Activated CD4-positive, alpha-beta T cell treated with anti-CD3 and anti-CD28 coated beads, Interleukin-2, amount 50 U/mL, for 16 hours (primary cell): ENCODE measurements at regions not wholly inside any gene's neighbourhood (a gene's known extent, or its start where the extent isn't known, plus 50 kb on each side); places are given as distances from the start of the nearest gene placed in this dataset.
"Not testable (repeated sequence)": the region's sequence is repeated elsewhere in the genome, so short reads cannot be mapped to it uniquely, and the experiment has no call there.

Experiments used
- DNase-seq: peaks from one replicate; pipeline ENCODE4 v3.0.0-alpha.2; 2020

DNA sequence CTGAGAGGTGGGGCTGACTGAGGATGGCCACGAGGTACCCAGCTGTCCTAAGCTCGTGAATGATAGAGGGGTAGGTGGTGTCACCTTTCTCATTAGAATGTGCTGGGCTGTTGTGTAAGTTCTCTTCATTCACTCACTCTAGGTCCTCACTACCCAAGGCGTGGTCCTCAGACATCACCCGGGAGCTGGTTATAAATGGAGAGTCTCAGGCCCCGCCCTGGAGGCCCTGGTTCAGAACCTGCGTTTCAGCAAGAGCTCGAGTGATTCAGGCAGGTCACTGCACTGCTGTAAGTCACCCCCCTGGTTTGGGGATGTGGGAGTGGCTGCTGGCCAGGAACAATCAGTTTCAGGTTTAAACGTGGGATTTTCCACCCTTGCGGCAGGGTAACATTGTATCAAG lies 139.8 kb downstream of the FOXL1 start:
- peak; percentile 1 for DNase-seq

DNA sequence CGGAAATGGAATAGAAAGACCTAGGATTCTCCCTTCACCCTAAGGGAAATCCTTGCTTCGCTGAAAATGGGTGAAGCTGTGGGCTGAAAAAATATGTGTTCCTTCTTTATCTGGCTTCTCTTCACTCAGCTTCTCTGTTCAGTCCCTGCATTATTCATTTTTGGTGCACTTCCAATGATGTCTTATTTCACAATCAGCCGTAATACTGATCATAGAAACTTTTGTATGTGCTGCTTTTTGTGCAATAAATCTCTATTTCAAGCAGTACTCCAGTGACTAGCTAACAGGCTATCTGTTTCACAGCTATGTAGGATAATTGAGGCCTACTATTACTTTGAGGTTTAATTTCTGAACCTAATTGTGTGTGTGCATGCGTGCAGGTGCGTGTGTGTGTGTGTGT lies 144.6 kb downstream of the FOXL1 start:
- no peak for DNase-seq

DNA sequence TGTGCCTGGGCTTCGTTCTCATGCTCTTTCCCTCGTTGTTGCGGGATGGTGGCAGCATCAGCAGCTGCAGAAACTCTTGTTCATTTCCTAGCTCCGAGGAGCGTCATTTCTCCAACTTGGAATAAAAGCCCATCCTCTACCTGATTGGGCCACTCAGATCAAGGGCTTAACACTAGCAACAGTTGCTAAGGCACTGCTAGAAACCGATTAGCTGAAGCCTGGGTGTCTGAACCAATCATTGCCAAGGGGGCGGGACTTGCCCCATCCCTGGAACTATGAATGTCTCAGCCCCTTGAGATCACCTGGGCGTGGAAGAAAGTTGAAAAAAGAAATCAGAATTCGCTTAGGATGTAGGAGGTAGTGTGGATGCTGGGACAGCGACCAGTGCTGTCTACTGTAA lies 145.3 kb downstream of the FOXL1 start:
- no peak for DNase-seq

DNA sequence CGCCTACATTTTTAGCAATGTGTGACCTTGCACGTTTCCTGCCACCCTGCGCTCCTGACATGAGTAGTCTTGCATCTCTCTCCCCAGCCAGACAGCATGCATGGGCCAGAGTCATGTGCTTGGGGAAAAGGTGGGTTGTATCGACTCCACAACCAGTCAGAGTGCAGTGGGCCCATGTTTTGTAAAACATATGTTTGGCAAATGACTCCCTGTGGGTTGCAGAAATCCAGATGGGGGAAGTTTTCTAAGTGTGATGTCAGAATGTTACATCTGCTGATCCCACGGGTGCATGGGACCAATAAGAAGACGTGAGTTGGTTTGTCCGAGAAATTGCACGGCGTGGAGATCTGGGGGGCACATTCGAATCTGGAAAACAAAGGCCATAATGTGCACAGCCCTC lies 147.1 kb downstream of the FOXL1 start:
- no peak for DNase-seq

DNA sequence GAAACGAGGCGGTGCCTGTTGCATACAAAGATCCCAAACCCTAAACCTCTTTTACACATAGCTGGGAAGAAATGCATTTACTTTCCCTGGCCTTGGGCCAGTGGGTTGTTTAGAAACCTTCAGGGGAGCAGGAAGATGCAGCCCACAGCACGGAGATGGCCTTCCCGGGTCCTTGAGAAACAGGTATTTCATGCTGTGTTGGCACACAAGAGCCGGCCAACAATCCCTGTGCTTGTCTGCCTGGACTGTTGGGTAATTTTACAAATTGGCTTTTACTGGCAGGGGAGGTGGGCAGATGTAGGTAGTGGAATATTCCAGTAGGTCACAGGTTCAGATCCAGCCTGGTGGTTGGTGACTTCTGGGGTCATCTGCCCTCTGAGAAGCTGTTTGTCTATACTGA lies 148.0 kb downstream of the FOXL1 start:
- no peak for DNase-seq

DNA sequence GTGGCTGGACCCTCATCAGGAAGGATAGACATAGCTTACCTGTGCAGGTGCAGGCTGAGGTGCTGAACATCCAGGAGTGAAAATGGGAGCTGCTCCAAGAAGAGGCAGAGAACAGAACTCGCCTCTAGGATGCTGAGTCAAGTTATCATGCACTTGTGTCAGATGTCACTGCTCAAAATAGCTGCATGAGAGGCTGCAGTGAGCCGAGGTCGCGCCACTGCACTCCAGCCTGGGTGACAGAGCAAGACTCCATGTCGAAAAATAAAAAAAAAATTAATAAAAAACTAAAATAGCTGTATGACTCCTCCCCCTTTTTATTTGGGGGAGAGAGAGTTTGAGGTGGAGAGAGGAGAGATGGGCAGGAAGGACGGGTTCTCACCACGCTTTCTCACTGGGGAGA lies 148.8 kb downstream of the FOXL1 start:
- no peak for DNase-seq

DNA sequence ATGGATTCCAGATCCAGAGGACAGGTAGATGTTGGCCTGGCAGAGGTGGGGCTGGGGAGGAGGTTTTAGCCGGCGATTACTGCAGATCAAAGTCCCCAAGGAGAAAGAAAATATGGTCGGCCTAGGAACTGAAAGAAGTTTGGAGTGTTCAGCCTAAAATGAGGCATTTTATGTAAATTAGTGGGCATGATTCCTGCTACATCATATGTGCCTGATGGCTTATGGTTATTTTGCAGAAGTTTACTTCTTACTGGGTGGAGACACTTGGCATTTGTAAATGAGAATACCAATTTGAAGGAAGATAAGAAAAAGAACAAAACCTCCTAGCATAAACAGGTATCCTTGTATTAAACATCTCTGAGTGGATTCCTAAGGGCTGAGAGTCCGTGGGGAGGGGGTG lies 149.3 kb downstream of the FOXL1 start:
- no peak for DNase-seq

DNA sequence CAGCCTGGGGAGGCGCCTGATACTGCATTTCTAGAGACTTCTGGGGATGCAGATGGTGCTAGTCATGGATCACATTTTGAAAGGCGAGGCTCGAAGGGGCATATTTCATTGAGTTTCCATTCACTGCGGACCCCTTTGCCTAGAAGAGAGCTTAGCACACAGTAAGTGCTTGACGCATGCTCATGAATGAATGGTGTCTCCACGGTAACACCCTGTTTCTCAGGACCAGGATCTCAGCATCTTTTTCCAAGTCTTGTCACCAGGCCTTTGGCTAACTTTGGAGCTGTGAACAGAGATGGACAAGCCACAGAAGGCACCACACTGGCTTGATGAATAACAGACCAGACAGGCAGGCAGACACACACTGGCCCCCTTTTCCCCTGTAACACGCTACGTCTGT lies 151.3 kb downstream of the FOXL1 start:
- DNase-seq: no peak

DNA sequence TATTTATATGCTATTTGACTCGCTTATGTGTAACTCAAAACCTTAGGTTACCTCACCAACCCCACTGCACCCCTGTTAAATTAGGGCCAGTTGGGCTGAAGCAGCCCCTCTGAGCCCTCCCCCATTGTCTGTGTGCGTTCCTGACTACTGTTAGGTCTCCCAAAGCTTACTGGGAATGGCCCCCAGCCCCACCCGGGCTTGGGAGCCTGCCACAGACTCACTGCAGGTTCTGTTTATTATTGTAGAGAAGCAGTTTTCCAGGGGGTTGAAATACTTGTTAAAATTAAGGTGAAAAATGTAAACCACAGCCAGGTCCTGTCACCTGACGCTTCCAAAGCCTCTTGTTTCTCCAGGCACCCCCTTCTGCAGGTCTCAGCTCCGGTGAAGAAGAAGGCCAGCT lies 151.7 kb downstream of the FOXL1 start:
- no peak for DNase-seq

DNA sequence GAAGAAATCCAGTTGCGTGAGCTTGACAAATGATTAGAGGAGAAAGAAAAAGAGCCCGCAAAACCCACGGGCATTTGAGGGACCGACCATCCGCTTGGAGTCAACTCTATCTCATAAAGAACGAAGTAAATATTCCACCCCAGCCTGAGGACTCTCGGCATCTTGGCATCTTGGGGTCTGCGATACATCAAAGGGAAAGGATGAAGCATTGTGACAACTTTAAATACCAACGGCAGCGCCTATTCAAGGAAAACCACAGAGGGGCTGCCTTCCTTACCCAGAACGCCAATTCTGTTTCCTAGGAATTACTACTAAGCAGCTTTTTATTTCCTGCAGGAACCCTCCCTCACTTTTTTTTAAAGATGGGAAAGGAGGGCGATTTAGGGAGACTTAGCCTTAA lies 152.2 kb downstream of the FOXL1 start:
- DNase-seq: no peak

DNA sequence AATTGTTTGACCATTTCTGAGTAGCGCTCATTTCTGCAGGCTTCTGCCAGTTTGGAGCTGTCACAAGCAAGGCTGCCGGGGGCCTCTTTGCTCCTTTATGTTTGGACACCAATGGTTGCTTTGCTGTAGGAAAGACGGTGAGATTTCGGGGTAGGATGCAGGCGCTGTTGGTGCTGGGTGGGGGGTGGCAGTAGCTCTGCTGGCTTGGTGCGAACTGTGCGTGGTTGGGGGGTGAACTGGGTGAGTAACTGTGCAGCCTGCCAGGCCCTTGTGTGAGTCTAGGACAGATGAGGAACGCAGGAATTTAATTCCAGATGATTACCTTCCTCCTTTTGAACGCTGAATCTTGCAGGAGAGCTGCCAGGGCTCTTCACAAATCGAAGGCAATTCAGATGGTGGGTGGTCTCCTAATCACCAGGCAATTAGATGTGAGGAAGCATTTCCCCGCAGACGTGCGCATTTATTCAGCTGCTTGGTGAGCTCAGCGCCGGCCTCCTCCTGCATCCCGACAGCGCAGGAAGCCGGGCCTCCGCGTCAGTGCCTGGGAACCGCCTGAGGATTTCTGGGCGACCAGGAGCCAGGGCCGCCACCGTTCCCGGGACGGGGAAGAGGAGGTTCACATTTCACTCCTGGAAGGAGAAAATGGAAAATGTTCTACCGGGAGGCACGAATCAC lies 154.4 kb downstream of the FOXL1 start:
- DNase-seq: no peak

DNA sequence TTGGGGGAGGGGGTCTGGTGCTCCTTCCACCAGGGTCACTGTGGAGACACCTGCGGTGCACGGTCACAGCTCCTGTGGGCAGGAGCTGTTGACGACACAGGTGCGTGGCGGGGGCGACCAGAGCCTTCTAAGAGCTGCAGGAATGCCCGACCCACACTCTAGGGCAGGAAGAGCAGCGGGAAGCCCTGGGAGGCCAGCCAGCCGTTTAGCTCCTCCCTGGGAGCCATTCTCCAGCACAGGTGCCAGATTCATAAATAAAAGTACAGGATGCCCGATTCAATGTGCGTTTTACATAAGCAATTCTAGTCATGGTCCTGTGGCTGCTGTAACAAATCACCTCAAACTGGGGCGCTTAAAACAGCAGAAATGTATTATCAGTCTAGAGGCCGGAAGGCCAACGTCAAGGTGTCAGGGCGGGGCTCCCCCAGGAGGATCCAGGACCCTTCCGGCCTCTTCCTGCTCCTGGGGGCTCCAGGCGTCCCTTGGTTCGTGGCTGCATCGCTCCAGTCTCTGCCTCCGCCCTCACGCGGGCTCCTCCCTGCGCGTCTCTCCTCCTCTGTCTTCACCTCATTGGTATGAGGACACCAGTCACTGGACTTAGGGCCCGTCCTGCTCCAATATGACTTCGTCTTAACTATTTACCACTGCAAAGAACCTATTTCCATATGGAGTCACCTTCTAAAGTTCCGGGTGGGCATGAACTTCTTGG lies 155.4 kb downstream of the FOXL1 start:
- no peak for DNase-seq

DNA sequence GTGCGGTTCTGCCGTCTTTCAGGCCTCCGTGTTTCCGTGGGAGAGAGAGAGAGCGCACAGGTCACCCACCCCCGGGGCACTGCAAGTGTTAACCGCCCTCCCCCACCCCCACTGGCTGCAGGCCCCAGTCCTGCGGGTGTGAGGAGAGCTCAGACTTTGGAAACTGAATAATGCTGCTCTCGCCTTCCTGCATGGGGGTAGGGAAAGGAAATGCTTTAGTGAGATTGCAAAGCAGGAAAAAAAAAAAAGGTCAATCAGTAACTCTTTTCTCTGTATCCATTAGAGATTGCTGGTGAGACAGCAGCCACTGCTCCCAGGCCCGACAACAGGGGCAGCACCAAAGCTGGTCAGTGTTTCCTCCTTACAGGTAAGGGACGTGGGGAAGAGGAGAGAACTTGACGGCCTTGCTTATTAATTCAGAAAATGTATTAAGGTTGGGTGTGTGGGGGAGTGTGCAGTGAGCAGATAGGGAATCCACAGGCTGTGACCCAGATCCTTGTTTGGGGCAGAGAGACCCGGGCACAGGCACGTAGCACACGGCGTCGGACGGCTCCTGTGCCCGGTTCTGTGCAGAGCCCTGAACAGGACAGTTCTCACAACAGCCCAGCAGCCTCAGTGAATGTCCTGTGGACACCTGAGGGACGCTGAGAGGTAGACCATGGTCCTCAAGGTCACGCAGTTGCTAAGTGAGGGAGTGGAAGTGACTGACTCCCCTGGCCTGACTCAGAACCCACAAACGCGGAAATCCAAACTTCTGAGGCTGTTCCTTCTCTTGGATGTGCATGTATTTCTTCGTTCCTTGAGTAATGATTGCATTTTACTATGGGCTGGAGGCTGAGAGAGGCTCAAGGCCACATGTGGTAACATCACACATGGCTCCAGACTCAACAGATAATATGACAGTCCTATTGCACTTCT lies 156.5 kb downstream of the FOXL1 start:
- DNase-seq: no peak

DNA sequence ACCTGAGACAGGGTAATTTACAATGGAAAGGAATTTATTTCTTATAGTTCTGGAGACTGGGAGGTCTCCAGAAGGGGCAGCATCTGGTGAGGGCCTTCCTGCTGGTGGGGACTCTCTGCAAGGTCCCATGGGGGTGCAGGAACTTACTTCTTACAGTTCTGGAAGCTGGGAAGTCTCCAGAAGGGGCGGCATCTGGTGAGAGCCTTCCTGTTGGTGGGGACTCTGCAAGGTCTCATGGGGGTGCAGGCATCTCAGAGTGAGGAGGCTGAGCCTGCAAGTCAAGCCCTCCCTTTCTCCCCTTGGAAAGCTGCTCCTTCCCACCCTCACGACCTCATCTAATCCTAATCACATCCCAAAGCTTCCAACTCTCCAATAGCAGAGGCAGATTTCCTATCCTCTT lies 157.4 kb downstream of the FOXL1 start:
- no peak for DNase-seq

DNA sequence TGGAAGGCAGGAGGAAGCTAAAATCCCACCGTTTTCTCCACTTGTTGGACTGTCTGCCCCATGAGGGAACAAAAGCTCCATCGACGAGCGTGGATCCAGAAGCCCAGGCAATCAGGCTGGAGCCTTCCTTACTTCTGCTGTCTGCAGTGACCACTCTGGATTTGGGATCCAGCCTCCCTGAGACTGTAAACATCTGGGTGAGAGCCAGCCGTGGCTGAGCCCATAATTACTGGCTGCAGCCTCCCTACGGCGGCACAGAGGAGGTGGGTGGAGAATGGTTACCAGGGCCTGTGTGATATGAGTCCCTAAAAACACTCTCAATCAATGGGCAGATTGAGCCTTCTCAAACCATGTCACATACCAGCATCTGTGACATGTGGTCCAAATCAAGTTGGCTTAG lies 158.2 kb downstream of the FOXL1 start:
- no peak for DNase-seq

DNA sequence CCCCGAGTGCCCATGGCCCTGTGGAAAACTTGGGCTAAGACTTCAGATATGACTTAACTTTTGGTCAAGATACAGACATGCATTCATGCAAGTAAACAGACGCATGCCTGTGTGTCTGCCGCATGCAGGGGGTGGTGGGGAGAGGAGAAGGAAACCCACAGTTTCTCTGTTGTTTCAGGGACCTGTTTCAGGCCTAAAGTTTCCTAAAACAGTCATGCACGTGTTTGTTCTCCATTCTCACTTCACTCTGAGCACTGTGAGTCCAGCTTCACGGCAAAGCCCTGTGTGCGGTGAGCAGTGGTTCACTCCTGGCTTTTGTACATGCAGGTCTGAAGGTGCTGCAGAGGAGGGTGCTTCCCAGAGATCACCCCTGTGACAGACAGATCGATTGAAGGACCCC lies 158.7 kb downstream of the FOXL1 start:
- DNase-seq: no peak

DNA sequence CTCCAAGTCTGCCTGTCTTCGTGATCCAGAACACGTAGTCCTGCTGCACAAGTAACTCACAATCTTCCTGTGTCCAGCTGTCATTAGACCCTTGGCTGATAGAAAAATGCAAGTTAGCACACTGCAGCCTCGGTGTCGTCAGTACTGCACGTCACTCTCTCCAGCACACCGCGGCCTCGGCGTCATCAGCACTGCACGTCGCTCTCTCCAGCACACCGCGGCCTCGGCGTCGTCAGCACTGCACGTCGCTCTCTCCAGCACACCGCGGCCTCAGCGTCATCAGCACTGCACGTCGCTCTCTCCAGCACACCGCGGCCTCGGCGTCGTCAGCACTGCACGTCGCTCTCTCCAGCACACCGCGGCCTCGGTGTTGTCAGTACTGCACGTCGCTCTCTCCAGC lies 160.0 kb downstream of the FOXL1 start:
- not testable (repeated sequence) for DNase-seq

DNA sequence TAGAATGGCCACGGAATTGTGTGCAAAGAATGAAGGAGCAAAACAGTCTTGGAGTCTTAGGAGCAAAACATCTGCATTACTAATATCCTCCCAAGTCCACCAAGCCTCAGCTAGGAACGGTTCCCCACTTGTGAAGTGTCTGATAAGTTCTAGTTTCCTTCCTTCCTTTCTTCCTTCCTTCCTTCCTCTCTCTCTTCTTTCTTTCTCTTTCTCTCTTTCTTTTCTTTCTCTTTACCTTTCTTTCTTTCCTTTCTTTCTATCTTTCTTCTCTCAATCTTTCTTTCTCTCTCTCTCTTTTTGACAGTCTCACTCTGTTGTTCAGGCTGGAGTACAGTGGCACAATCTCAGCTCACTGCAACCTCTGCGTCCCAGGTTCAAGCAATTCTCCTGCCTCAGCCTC lies 160.8 kb downstream of the FOXL1 start:
- DNase-seq: no peak

DNA sequence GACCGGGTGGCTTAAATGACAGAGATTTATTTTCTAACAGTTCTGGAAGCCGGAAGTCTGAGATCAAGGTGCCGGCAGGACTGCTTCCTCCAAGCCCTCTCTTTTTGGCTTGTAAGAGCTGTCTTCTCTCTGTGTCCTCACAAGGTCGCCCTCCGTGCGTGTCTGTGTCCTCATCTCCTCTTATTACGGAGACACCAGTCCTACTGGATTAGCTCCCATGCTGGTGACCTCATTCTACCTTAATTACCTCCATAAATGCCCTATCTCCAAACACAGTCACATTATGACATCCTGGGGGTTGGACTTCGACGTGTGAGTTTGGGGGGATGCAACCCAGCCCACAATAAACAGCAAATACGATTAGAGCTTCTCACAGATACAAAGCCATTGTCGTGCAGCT lies 161.5 kb downstream of the FOXL1 start:
- no peak for DNase-seq

DNA sequence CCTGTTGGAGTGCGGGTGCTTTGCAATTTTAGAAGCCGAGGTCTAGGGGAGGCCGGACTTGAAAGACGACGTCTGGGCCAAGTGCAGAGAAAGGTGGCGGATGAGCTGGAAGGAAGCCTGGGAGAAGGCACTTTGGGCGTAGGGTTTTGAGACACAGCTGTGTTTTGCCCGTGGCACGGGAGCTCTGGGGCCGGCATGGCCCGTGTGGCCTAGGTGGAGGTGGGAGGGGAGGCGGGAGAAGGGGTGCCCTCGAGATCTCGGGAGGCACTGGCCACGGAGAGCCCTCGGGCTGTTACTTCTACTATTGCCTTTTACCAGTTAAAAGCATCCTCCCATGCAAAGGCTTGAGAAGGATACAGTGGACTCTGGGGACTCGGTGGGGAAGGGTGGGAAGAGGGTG lies 161.9 kb downstream of the FOXL1 start:
- DNase-seq: no peak

DNA sequence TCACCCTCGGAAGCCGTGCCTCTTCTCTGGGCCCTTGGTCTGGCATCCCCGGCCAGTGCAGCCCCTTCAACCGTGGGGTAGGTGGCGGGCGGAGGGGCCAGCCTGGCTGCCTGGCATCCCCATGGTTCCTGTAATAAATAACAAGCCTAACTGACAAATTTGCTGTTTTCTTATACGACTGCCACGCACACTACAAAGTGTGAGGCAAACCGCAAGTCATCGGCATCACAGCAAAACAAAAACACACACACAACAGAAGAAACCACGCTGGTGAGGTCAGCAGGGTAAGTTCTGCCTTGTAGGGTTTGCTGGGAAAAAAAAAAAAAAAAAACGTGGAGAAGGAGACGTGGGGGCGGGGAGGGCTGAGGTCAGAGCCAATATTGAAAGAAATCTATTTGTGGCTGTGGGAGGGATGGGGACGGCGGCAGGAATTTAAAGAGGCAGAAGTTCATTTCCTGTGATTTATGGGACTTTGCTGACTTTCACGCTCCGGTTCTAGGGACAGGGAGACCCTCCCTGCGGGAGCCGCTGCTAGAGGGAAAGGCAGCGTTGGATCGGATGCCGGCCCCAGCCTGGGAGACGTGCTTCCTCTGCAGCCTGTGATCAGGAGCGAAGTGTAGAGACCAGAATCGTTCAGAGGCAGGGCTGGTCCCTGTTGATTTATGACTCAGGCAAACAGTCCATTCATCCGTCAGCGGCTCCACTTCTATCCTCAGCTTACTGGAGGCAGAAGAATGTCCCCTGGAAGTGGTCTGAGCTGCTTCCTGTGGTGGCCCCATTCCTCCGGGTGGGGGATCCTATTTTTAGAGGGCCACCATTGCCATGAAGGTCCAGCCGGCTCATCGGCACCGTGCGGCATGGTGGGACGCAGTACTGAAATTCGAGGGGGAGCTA lies 162.8 kb downstream of the FOXL1 start:
- DNase-seq: no peak

DNA sequence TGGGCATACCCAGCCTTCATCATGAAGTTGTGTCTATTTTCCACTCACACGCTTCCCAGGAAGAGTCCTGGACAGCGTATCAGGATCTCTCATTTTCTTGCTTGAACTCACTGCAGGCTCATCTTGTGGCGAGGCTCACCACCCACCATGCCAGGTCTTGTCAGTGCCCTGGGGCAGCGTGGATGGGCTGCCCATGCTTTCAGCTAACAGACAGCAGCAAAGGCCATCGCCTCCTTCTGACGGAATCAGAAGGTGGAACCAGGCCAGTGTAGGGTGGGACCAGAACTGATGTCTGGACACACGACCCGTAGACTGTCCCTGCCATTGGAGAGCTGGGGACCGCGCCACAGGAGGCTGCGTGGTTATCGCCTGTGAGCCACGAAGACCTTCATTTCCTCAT lies 169.4 kb downstream of the FOXL1 start:
- no peak for DNase-seq

DNA sequence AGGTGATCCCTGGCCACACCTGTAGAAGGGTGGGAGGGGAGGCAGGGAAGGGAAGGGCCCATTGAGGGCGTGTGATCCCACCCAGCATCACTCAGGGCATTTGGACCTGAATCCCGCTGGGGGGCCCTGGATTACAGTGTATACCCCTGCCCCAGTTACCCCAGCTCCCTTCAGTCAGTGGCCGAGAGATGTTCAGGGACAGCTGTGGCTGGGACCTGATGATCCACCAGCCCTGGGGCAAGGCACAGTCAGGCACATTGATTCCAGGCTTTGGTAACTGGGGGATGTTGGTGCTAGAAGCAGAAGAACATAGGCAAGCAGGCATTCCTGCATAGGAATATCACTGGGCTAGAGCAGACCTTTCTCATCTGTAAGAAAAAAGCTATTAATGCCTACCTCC lies 170.3 kb downstream of the FOXL1 start:
- DNase-seq: no peak
